Heart left ventricle (tissue), 16 donors: ENCODE measurements at regions not wholly inside any gene's neighbourhood (a gene's known extent, or its start where the extent isn't known, plus 50 kb on each side); places are given as distances from the start of the nearest gene placed in this dataset.

Experiments used
- ATAC-seq, 4 donors: fragments of 200-7000 bp; cut with Tn5 transposase; one replicate each; pipeline ENCODE4 v1.9.1; 2020 to 2022; ENCODE audit warnings: moderate library complexity in 4 of 4, mild to moderate bottlenecking in 3 of 4, moderate number of reproducible peaks in 1 of 4
- DNase-seq, 5 donors: peaks; one replicate each; pipeline ENCODE4 v3.0.0-alpha.2; 2020
- H3K27ac ChIP-seq, 12 donors: fragments of 200-600 bp; sonication (generic) in 4 of 12; one replicate each; pipeline versions ENCODE4 v1.5.0 to v1.8.0; 2016 to 2022; ENCODE audit warnings: mild to moderate bottlenecking in 2 of 12
- H3K27me3 ChIP-seq, 9 donors: fragments of 200-600 bp; sonication (generic) in 2 of 9; one replicate each; pipeline versions ENCODE4 v1.5.1 to v1.8.0; 2016 to 2022; ENCODE audit warnings: mild to moderate bottlenecking in 3 of 9
- H3K36me3 ChIP-seq, 9 donors: fragments of 200-600 bp; sonication (generic) in 2 of 9; one replicate each; pipeline versions ENCODE4 v1.5.0 to v1.8.0; 2018 to 2022; ENCODE audit warnings: mild to moderate bottlenecking in 2 of 9
- H3K4me1 ChIP-seq, 12 donors: fragments of 200-600 bp; sonication (generic) in 4 of 12; one replicate each; pipeline versions ENCODE4 v1.5.0 to v1.8.0; 2016 to 2022; ENCODE audit warnings: mild to moderate bottlenecking in 3 of 12
- H3K4me3 ChIP-seq, 12 donors: fragments of 200-600 bp; sonication (generic) in 4 of 12; one replicate each; pipeline versions ENCODE4 v1.5.0 to v1.8.0; 2017 to 2022; ENCODE audit warnings: mild to moderate bottlenecking in 9 of 12, moderate library complexity in 4 of 12
- H3K9me3 ChIP-seq, 12 donors: fragments of 200-600 bp; sonication (generic) in 4 of 12; one replicate each; pipeline versions ENCODE4 v1.5.0 to v1.8.0; 2016 to 2022; ENCODE audit warnings: mild to moderate bottlenecking in 1 of 12
- POLR2A ChIP-seq, 2 donors: fragments of 450-650 bp; IDR thresholded peaks; one replicate each; pipeline ENCODE4 v1.6.1; 2017; ENCODE audit warnings: antibody characterized with exemption in 2 of 2, mild to moderate bottlenecking in 2 of 2, moderate library complexity in 2 of 2
- WGBS, 4 donors: extraction: QIAGEN DNeasy Blood & Tissue Kit in 2 of 4; methylation state at CpG; one replicate each; pipeline versions ENCODE4 v1.1.5 to v1.1.7; 2013 to 2018; 5-methylcytosine and 5-hydroxymethylcytosine counted together
- intact Hi-C, 10 donors: fragments of 100-400 bp; cut with DNase I; formaldehyde crosslinking; loops; one replicate each; pipeline versions ENCODE4 v1.11.1 to v1.14.2; 2022
- TF ChIP-seq, protein P1 (sequence below), 12 donors: fragments of 200-600 bp; sonication (generic) in 4 of 12; IDR thresholded peaks; one replicate each; pipeline versions ENCODE4 v1.5.0 to v1.8.0; 2018 to 2022; ENCODE audit warnings: antibody characterized with exemption in 12 of 12, mild to moderate bottlenecking in 5 of 12
- donor health status: ischemic (EF 13 %, LVEDD 7.1; RV severe dilation, severe dysfunction).
- donor health status: healthy with polysubstance abuse.
- donor health status: DM: no; HTN: yes; CAD: no.
- donor health status: DM: no; HTN: no; CAD: no.
- donor health status: ischemic (EF 25% LVEDD 6.9; RV normal size, moderate dysfunction).
- donor health status: ischemic (EF 25% LVEDD 5.7; RV mildly dilated, moderate dysfunction).
- donor health status: healthy.
- donor health status: DM: yes; HTN: yes; CAD: no.
- donor health status: ischemic (EF 35%, LVEDD 5.7; RV mildly dilated, moderate dysfunction).
- donor health status: nonischemic (EF 11% LVEDD 7.7; RV severe dilation, severe dysfunction).
- donor health status: DM: yes; HTN: yes; CAD: no.
- donor health status: PGD.
- donor health status: ischemic (EF 29% LVEDD 5.4; RV normal size, mild dysfunction).
- donor health status: nonischemic (EF 23%, LVEDD 6.1; RV moderate dilation, normal function).

DNA sequence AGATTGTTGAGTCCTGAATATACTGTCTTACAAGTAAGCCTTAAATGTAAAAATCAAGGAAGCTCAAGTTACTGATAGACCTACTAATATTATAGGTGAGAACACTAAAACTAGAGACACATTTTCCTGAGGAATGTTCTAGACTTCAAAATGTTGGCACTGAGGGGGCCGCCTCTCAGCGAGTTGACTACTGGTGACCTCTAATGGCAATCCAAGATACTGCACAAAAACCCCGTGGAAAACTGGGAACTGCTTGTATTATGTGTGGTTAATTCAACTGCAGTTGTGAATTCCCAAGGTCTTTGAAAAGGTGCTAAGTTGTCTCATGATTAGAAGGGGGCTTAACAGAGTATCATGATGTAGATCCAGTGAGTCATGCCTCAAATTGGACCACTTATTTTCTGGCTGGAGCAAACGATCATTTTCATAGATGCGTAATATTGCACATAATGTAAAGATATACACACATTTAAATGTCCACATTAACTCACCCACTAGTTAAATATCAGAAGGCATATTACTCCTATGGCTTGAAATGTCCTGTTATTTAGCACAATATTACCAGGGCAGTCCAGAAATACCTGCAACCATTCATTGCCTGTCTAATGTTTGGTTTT is 336.2 kb downstream of the FOXA2 start:
- Histone ChIP-seq H3K27ac (no peak overlapping the region), H3K9me3 (no peaks in the 10 kb centered on the region), H3K36me3 (no peaks in the 10 kb centered on the region), H3K4me1 (no peaks in the 10 kb centered on the region), H3K27me3 (peaks cover 0 to 14% (median 5%) of the 10 kb centered on the region in 9 donors), H3K4me3 (no peak overlapping the region)
- DNase-seq (no peak), ATAC-seq (no peak)
- intact Hi-C loops, result loop anchor here in 5 of 10 donors (5.0 to 10.0 kb wide), 4 partner anchors 441 to 531 kb away; no protein-coding TSS in a partner anchor
- WGBS, 4 donors, result 33 to 40% (median 38%) methylated on average over 5 of the region's 5 CpGs
- TF ChIP-seq, protein P1, sequence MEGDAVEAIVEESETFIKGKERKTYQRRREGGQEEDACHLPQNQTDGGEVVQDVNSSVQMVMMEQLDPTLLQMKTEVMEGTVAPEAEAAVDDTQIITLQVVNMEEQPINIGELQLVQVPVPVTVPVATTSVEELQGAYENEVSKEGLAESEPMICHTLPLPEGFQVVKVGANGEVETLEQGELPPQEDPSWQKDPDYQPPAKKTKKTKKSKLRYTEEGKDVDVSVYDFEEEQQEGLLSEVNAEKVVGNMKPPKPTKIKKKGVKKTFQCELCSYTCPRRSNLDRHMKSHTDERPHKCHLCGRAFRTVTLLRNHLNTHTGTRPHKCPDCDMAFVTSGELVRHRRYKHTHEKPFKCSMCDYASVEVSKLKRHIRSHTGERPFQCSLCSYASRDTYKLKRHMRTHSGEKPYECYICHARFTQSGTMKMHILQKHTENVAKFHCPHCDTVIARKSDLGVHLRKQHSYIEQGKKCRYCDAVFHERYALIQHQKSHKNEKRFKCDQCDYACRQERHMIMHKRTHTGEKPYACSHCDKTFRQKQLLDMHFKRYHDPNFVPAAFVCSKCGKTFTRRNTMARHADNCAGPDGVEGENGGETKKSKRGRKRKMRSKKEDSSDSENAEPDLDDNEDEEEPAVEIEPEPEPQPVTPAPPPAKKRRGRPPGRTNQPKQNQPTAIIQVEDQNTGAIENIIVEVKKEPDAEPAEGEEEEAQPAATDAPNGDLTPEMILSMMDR (IDR thresholded peaks at IDR 0.05), result peak; percentile 28 to 61 (median 43)
- TF ChIP-seq POLR2A (IDR thresholded peaks at IDR 0.05), result no peak

DNA sequence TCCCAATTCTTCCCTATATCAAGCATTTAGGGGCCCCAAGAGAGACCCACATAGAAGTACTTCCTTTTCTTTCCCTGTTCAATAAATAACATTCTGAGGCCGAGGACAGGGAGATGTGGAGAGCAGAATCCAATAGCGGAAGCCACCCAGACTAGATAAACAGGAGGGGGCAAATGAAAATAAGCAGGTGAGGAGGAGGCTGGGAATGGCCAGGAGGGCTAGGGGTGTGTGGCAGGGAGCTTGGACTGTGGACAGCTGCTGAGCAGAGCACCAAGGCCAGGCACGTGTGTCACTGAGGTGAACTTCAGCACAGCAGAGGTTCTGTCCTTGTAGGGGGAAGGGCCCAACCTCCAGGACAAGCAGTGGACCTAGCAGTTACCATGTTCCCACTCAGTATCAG is 339.2 kb downstream of the FOXA2 start:
- H3K36me3 ChIP-seq, result no peaks in the 10 kb centered on the region
- ATAC-seq (no peak), DNase-seq (no peak)
- 63 to 70% (median 69%) methylated on average over 3 of the region's 3 CpGs for WGBS, 4 donors
- TF ChIP-seq, protein P1 (IDR thresholded peaks at IDR 0.05), result no peak
- peaks cover 0 to 14% (median 5%) of the 10 kb centered on the region in 9 donors for H3K27me3 ChIP-seq
- H3K27ac ChIP-seq, result no peak overlapping the region
- H3K4me1 ChIP-seq, result no peaks in the 10 kb centered on the region
- intact Hi-C loops, result loop anchor here in 5 of 10 donors (5.0 to 10.0 kb wide), 4 partner anchors 438 to 528 kb away; no protein-coding TSS in a partner anchor
- no peak overlapping the region for H3K4me3 ChIP-seq
- no peaks in the 10 kb centered on the region for H3K9me3 ChIP-seq

DNA sequence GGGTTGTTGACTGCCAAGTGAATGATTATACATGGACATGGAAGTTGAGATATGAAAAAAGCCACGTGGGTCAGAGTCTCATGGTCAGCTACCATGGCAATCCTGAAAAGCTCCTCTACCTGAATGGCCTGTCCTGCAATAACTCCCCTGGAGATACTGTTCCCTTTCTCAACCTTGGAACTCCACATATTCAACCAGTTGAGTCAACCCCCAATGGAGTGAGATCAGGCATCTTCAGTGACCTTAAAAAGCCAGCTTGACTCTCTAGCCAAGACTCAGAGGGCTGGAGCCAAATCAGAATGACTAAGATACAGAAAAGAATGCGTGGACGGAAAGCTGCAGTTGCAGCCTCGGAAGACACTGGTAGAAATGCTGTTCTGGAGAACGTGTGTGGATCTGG is 341.3 kb downstream of the FOXA2 start:
- intact Hi-C loops, result loop anchor here in 4 of 10 donors (10.0 kb wide), 2 partner anchors 438 to 518 kb away; no protein-coding TSS in a partner anchor
- 52 to 69% (median 63%) methylated on average over 5 of the region's 5 CpGs for WGBS, 4 donors
- Histone ChIP-seq H3K9me3 (no peaks in the 10 kb centered on the region), H3K36me3 (no peaks in the 10 kb centered on the region), H3K4me3 (no peak overlapping the region), H3K4me1 (no peaks in the 10 kb centered on the region), H3K27ac (no peak overlapping the region), H3K27me3 (peaks cover 0 to 13% (median 5%) of the 10 kb centered on the region in 9 donors)
- DNase-seq (no peak), ATAC-seq (no peak)
- TF ChIP-seq, protein P1 (IDR thresholded peaks at IDR 0.05), result no peak
- TF ChIP-seq POLR2A (IDR thresholded peaks at IDR 0.05), result no peak

DNA sequence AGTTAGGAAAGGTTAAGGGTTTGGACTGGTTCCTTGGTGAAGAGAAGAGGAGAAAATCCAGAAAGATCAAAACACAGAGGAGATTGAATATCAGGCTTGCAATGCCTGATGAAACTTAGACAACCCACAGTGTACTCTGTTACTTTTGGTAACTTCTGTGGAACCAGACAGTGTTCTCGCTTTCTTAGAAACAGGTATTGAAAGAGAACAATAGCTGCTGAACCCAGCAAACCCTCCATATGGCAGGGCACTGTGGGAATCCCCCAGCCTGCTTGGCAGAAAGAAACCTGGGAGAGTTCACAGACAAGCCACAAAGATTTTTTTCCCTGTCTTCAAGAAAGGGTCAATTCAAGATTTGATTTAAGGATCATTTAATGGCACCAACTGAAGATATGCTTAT is 342.8 kb downstream of the FOXA2 start:
- DNase-seq (no peak), ATAC-seq (no peak)
- intact Hi-C loops, result loop anchor here in 4 of 10 donors (10.0 kb wide), 2 partner anchors 437 to 517 kb away; no protein-coding TSS in a partner anchor
- Histone ChIP-seq H3K27me3 (peaks cover 0 to 7% (median 0%) of the 10 kb centered on the region in 9 donors), H3K36me3 (no peaks in the 10 kb centered on the region), H3K4me1 (no peaks in the 10 kb centered on the region), H3K4me3 (no peak overlapping the region), H3K27ac (no peak overlapping the region), H3K9me3 (no peaks in the 10 kb centered on the region)
- WGBS, 4 donors, result 76 to 91% (median 86%) methylated on average over 1 of the region's 1 CpG
- TF ChIP-seq POLR2A (IDR thresholded peaks at IDR 0.05), result no peak
- TF ChIP-seq, protein P1 (IDR thresholded peaks at IDR 0.05), result no peak
